ENCODE measurements at regions not wholly inside any gene's neighbourhood (a gene's known extent, or its start where the extent isn't known, plus 50 kb on each side); places are given as distances from the start of the nearest gene placed in this dataset.
"Not testable (repeated sequence)": the region's sequence is repeated elsewhere in the genome, so short reads cannot be mapped to it uniquely, and the experiment has no call there.

DNA sequence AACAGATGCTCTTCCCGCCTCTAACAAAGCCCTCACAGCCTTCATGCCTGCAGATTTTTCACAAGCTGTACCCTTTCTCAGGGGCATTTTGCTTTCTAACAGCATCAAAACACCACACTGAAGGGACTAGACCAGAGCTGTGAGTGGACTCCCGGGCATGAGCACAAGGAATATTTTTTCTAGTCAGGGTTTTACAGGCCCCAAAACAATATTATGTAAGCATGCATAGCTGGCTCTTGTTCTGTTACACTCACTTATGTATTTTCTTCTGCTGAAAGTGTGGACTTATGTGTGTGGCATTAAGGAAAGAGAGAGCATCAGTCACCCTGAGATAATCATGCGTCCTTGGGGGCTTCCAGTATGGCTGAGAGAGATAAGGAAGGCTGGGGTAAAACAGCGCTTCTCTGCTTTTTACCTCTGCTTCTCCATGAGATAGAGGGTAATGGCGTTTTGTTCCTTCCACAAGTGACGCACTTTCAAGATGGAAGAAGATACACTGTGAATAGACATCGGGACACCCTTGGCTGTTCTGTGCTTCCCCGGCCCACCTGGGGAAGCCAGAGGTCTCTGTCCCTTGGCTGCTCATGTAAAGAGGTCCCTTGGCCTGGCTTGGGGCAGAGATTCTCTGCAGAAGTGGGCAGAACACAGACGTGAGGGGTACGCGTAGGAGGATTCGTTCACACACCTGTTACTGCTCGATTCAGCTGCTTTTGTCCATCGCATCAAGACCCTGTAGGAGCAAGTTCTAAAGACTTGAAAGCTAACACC is 266.7 kb upstream of the RAB4A start:
- no peak for DNase-seq (ENCODE audit: low spot score)

- no peak for DNase-seq (ENCODE audit: low spot score)
Measured at GRCh38 chr1:229005097-229005496, 265.8 kb upstream of the RAB4A start.

- no peak for DNase-seq (ENCODE audit: low spot score)
Measured at GRCh38 chr1:229005556-229005955, 265.4 kb upstream of the RAB4A start.

- DNase-seq (ENCODE audit: low spot score), result no peak
Measured at GRCh38 chr1:229006121-229006870, 264.6 kb upstream of the RAB4A start.

- DNase-seq (ENCODE audit: low spot score), result no peak
Measured at GRCh38 chr1:229007167-229007566, 263.7 kb upstream of the RAB4A start.

DNA sequence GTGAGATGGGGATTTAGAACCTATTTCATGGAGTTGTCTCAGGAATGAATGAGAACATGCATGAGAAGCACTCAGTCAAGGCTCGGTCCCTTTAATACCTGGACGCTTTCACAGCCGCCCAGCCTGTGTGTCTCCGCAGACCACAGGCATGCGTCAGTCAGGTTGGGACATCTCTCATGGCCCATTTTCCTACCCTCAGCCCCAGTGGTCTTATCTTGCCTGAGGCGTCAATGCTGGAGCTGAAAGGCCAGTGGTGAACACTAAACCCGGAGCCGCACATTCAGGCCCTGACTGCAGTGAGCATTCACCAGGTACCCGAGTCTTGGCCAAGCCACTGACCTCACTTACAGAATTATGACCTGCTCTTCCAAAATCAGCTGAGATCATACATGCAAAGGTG is 263.2 kb upstream of the RAB4A start:
- no peak for DNase-seq (ENCODE audit: low spot score)

- not testable (repeated sequence) for DNase-seq (ENCODE audit: low spot score)
Measured at GRCh38 chr1:229008347-229008746, 262.6 kb upstream of the RAB4A start.

- no peak for DNase-seq (ENCODE audit: low spot score)
Measured at GRCh38 chr1:229011022-229011421, 259.9 kb upstream of the RAB4A start.

- no peak for DNase-seq (ENCODE audit: low spot score)
Measured at GRCh38 chr1:229012823-229013222, 258.1 kb upstream of the RAB4A start.

DNA sequence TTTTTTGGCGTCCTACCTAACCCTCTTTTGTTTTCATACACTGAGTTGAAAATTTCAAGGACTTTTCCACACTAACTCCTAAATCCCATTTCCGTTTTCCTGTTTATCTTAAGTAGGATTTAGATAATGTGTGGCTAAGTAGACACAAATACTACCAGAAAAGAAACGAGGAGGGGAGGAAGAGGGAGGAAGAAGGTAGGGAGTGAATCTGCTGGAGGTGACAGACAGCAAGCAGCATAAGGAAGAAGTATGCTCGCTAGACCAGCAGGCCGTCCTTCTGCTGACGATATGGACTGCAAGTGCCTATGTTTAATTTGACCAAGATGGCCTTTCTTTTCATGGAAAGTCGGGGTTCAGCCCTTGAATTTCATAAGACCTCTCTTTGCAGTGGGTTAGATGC is 256.9 kb upstream of the RAB4A start:
- no peak for DNase-seq (ENCODE audit: low spot score)

GRCh38 chr1:229015806-229016205 is 255.1 kb upstream of the RAB4A start:
- DNase-seq (ENCODE audit: low spot score), result no peak

DNA sequence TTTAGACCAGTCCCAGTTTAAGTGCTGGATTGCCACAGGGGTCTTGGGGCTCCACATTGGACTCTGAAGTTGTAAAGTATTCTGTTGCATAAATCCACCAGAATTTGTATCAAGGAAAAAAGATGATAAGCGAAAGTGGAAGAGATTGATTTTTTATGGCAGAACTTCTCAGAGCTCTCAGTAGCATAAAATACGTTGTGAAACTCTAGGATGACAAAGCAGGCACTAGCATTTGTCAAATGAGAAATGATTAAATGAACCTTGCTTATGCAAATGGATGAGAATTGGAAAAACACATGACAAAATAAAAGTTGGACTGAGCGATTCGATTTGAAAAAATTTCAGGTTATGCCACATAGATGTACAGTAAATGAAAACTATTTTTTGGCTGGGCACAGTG is 253.8 kb upstream of the RAB4A start:
- no peak for DNase-seq (ENCODE audit: low spot score)

- DNase-seq (ENCODE audit: low spot score), result no peak
Measured at GRCh38 chr1:229018674-229019295, 252.1 kb upstream of the RAB4A start.

DNA sequence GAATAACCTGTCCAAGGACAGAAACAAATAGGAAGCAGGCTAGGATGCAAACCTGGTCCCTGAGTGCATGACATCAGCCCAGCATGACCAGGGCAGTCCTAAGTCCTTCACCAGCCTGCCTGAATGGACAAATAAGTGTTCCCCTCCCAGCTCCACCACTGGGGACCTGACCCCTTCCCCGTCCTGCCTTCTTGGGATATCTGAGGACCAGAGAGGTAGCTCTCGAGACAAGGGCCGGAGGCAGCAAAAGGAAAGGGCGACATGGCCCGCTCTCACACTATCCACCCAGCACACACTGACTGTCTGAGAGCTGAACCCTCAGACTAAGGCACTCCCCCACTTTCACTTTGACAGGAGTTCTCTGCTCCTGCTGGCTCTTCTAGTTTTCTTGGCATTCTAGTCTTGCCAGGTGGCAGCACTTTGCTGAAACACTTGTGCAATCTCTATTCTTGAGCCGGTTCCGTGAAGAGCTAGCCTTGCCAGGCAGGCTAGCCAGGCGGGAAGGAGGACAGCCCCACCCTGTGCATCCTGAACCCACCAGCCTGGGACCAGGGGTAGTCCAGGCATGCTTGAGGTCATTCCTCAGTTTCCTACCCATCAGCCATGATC is 251.1 kb upstream of the RAB4A start:
- no peak for DNase-seq (ENCODE audit: low spot score)

DNA sequence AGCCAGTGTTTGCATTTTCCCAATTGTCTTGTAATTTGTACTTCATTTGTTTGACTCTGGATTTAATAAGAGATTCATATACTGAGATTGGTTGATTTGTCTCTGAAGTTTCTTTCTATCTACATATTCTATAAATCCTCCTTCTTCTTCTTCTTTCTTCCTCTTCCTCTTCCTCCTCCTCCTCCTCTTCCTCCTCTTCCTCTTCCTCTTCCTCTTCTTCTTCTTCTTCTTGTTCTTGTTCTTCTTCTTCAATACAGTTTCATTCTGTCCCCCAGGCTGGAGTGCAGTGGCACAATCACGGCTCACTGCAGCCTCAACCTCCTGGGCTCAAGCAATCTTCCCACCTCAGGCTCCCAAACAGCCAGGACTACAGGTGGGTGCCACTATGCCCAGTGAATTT is 249.9 kb upstream of the RAB4A start:
- DNase-seq (ENCODE audit: low spot score), result not testable (repeated sequence)

- DNase-seq (ENCODE audit: low spot score), result peak; percentile 84
Measured at GRCh38 chr1:229022595-229023333, 248.1 kb upstream of the RAB4A start.

DNA sequence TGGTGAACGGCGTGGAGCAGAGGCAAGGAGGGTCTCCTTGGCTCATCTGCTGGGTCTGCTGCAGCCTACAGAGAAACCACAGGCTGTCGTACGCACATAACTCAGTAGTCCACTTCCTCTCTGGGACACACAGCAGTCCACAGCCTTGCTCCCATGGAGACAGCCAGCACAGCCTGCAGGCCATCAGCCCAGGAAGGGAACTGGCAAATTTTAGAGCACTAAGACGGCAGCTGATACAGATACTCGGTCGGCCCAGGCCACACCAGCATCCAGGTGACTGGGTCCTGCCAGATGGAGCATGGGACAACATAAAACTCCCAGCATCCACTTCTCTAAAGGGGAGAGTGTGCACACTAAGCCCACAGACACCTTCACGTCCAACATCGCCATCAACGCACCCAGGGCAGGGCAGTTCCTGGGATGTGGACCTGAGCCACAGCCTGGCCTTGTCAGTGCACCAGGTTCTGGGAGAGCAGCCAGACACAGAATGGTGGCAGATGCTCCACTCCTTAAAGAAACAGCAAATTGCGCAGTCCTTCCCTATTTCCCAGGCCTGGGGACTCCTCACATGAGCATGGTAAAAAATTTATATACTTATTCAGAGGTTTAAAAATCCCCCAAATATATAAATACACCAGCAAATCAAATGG is 247.1 kb upstream of the RAB4A start:
- DNase-seq (ENCODE audit: low spot score), result no peak

DNA sequence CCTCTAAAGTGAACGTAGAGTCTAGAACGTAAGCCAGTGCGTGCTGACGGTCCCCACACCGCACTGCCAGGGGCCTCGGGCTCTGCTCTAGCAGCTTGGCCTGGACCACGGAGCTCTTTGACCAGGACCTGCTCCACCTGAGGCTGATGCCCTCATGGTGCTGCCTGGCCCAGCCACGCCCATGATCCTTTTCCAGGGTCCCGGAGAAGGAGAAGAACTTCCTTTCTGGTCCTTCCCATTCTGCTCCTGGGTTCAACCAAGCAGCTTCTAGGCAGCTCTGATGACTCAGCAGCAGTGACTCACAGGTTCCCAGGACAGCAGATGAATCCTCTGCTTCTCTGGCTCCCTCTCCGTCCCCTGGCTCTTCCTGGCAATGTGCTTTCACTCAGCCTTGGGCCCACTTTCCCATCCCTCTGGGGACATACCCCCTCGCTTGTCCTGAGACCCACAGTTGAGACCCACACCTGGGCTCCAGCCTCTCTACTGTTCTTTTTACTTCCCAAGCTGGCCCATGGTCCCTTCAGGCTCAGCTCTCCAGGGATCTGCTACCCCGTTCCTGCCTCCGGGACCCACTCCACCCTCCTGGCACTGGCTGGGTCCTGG is 246.3 kb upstream of the RAB4A start:
- no peak for DNase-seq (ENCODE audit: low spot score)

DNA sequence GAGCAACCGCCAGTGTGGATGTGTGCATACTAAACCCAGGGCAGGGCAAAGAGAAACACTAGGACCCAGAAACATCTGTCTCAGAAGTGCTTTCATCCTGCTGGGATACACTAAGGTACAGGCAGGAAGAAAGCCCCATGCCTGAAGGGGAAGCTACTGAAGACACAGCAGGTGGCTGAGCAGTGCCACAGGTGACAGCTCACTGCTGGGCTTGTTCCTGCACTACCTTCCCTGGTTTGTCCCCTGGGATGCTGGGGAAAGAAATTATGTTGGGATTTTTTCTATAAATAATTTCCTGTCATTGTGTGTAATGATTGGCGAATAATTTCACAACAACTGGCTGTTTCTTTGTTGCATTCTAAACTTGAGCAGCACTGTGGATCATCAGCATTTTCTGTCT is 245.3 kb upstream of the RAB4A start:
- no peak for DNase-seq (ENCODE audit: low spot score)

GRCh38 chr1:229027158-229027557 is 243.8 kb upstream of the RAB4A start:
- DNase-seq (ENCODE audit: low spot score), result peak; percentile 74
